GM19455 (cell line): ENCODE measurements at regions not wholly inside any gene's neighbourhood (a gene's known extent, or its start where the extent isn't known, plus 50 kb on each side); places are given as distances from the start of the nearest gene placed in this dataset.

ENCODE experiments used
- ATAC-seq: cut with Tn5 transposase; IDR thresholded peaks from one replicate; pipeline ENCODE4 v1.9.1; 2021; ENCODE audit not compliant: unreplicated experiment

- no peak for ATAC-seq
These were observed 54.4 kb downstream of the NIBAN1 start for GRCh38 chr1:184919892-184920291.

- no peak for ATAC-seq
These were observed 58.7 kb downstream of the NIBAN1 start for GRCh38 chr1:184915463-184916090.

GRCh38 chr1:184914149-184914548, 60.2 kb downstream of the NIBAN1 start:
- ATAC-seq, result no peak

GRCh38 chr1:184912392-184912791, 61.9 kb downstream of the NIBAN1 start:
- no peak for ATAC-seq

GRCh38 chr1:184911830-184912229, 62.5 kb downstream of the NIBAN1 start:
- no peak for ATAC-seq

- no peak for ATAC-seq
These were observed 63.1 kb downstream of the NIBAN1 start for GRCh38 chr1:184911103-184911745.

GRCh38 chr1:184910691-184911091, 63.6 kb downstream of the NIBAN1 start:
- ATAC-seq, result no peak

- ATAC-seq, result no peak
These were observed 64.3 kb downstream of the NIBAN1 start for GRCh38 chr1:184910005-184910404.

GRCh38 chr1:184909019-184909418, 65.3 kb downstream of the NIBAN1 start:
- no peak for ATAC-seq

GRCh38 chr1:184908506-184908905, 65.8 kb downstream of the NIBAN1 start:
- no peak for ATAC-seq

- ATAC-seq, result no peak
These were observed 66.8 kb downstream of the NIBAN1 start for GRCh38 chr1:184907500-184907899.

- ATAC-seq, result no peak
These were observed 67.5 kb downstream of the NIBAN1 start for GRCh38 chr1:184906761-184907160.

- no peak for ATAC-seq
These were observed 68.5 kb downstream of the NIBAN1 start for GRCh38 chr1:184905601-184906322.

GRCh38 chr1:184903111-184903692, 71.1 kb downstream of the NIBAN1 start:
- ATAC-seq, result no peak

GRCh38 chr1:184900507-184900906, 73.8 kb downstream of the NIBAN1 start:
- ATAC-seq, result no peak

- no peak for ATAC-seq
These were observed 78.3 kb downstream of the NIBAN1 start for GRCh38 chr1:184896000-184896399.

- ATAC-seq, result no peak
These were observed 79.2 kb downstream of the NIBAN1 start for GRCh38 chr1:184895086-184895485.

GRCh38 chr1:184893695-184894094, 80.6 kb downstream of the NIBAN1 start:
- ATAC-seq, result no peak

- ATAC-seq, result no peak
These were observed 82.2 kb downstream of the NIBAN1 start for GRCh38 chr1:184892116-184892515.

GRCh38 chr1:184891440-184891839, 82.9 kb downstream of the NIBAN1 start:
- ATAC-seq, result no peak

- no peak for ATAC-seq
These were observed 83.8 kb downstream of the NIBAN1 start for GRCh38 chr1:184890539-184890973.

GRCh38 chr1:184889902-184890301, 84.4 kb downstream of the NIBAN1 start:
- ATAC-seq, result no peak
